ENCODE measurements at regions not wholly inside any gene's neighbourhood (a gene's known extent, or its start where the extent isn't known, plus 50 kb on each side); places are given as distances from the start of the nearest gene placed in this dataset.

DNA sequence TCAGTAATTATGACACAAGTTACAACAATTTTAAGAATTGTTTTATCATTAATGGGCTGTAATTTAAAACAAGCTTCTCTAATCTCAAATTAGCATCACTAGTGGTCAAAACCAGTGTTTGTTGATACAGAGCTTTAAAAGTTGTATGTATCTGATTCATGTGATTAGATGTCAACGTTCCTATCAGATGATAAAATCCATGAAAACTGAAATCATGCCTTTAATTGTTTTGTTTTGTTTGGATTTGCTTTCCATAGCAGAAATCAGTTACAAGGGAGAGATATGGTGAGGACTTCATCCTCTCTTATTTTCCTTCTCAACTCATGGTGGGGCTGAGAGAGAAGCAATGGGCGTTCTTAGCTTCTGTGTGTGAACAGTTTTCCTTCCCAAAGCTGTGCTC, 469.6 kb downstream of the PID1 start:
- DNase-seq (ENCODE audit: low read depth), result no peak
- TF ChIP-seq, protein P1, sequence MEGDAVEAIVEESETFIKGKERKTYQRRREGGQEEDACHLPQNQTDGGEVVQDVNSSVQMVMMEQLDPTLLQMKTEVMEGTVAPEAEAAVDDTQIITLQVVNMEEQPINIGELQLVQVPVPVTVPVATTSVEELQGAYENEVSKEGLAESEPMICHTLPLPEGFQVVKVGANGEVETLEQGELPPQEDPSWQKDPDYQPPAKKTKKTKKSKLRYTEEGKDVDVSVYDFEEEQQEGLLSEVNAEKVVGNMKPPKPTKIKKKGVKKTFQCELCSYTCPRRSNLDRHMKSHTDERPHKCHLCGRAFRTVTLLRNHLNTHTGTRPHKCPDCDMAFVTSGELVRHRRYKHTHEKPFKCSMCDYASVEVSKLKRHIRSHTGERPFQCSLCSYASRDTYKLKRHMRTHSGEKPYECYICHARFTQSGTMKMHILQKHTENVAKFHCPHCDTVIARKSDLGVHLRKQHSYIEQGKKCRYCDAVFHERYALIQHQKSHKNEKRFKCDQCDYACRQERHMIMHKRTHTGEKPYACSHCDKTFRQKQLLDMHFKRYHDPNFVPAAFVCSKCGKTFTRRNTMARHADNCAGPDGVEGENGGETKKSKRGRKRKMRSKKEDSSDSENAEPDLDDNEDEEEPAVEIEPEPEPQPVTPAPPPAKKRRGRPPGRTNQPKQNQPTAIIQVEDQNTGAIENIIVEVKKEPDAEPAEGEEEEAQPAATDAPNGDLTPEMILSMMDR (IDR thresholded peaks at IDR 0.05; ENCODE audit: low read length, missing control alignments), result no peak

GRCh38 chr2:228799208-228799588, 471.9 kb downstream of the PID1 start:
- H3K4me3 ChIP-seq (replicated peaks; ENCODE audit: low read depth, low read length), result no peak overlapping the region
- TF ChIP-seq, protein P1 (IDR thresholded peaks at IDR 0.05; ENCODE audit: low read length, missing control alignments), result no peak
- no peak for DNase-seq (ENCODE audit: low read depth)

More for the DNA sequence above, 469.6 kb downstream of the PID1 start:
- no peak overlapping the region for H3K4me3 ChIP-seq (replicated peaks; ENCODE audit: low read depth, low read length)

DNA sequence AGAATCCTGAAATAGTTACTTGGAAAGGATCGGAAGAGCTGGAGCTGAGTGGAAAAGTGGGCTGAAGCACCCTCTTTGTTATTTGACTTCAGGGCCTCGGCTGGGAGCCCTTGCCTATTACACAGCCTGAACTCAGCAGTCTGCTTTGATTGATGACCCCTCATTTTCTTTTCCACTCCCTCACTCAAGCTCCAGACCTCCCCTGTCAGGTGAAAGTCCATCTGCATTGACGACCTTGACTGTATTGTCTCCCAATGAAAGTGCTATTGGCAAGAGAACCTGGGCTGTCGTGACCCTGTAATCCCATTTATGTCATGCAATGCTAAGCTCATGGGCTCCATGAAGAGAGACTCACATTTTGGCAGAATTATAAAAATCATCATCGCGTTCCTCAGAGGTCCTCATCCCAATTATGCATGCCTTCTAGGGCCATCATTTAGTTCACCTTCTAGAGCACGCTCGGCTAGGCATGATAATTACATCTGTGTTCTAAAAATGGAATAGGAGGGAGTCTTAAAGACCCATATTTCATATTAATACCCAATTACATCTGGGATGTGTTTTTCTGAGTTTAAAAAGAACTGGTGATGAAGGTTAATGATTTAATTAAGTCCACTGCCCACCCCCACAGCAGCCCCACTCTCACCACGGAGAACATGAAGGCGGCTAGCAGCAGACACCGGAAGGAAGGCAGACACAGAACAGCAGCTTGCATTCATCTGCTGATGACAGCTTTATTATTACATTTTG, 472.5 kb downstream of the PID1 start:
- no peak for DNase-seq (ENCODE audit: low read depth)
- TF ChIP-seq, protein P1 (IDR thresholded peaks at IDR 0.05; ENCODE audit: low read length, missing control alignments), result no peak
- no peak overlapping the region for H3K4me3 ChIP-seq (replicated peaks; ENCODE audit: low read depth, low read length)

DNA sequence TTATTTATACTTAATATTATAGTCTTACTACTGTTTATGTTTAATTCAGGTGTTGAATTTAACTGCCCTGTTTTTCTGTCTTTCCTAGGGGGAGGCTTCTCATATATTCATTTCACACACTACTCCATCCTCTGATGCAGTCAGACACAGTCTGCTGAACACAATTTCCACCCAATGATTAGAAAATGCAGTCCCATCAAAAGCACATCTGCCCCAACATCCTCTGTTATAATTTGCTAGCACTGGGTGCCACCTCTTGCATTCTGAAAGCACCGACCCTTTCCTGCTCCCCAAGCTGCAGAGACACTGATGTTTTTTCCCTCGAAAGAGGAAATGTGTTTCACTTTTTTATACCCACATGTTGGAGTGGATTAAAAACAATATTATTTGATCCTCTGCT, 474.7 kb downstream of the PID1 start:
- H3K4me3 ChIP-seq (replicated peaks; ENCODE audit: low read depth, low read length), result no peak overlapping the region
- TF ChIP-seq, protein P1 (IDR thresholded peaks at IDR 0.05; ENCODE audit: low read length, missing control alignments), result no peak
- no peak for DNase-seq (ENCODE audit: low read depth)

DNA sequence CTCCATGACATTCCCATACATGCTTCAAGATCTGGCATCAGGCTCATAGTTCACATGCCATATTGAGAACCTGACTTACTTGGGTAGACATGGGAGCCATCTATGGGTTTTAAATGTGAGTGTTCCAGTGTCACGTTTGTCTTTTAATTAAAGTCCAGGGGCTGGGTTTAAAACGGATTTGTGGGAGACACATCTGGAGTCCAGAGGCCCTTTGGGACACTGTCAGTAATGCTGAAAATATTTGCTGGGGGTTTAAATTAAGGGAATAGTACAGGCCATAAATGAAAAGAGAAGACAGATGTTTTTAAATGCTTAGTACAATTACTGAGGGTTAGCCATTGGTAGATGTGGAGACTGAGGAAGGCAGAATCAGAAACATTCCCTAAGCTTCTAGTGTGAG, 478.0 kb downstream of the PID1 start:
- TF ChIP-seq, protein P1 (IDR thresholded peaks at IDR 0.05; ENCODE audit: low read length, missing control alignments), result no peak
- DNase-seq (ENCODE audit: low read depth), result no peak

DNA sequence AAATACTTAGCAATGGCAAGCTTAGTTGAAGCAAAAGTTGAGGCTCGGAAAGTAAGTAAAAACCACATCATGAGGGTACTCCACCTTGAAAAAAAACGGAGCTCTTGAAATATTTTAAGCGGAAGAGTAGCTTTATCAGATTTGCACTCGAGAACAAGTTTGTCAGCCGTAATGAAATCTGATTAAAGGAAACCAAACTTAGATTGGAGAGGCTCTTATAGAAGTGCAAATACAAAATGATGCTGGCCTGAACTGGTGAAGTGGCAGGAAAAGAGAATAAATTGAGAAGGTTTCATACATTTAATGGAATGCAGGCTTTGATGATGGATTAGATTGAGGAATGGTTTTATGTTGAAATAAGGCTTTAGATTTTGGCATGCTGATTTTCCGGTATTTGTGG, 484.2 kb downstream of the PID1 start:
- TF ChIP-seq, protein P1 (IDR thresholded peaks at IDR 0.05; ENCODE audit: low read length, missing control alignments), result no peak
- DNase-seq (ENCODE audit: low read depth), result no peak
- no peak overlapping the region for H3K4me3 ChIP-seq (replicated peaks; ENCODE audit: low read depth, low read length)

More for the DNA sequence above, 478.0 kb downstream of the PID1 start:
- H3K4me3 ChIP-seq (replicated peaks; ENCODE audit: low read depth, low read length), result no peak overlapping the region

- TF ChIP-seq, protein P1 (IDR thresholded peaks at IDR 0.05; ENCODE audit: low read length, missing control alignments), result no peak
- H3K4me3 ChIP-seq (replicated peaks; ENCODE audit: low read depth, low read length), result no peak overlapping the region
- DNase-seq (ENCODE audit: low read depth), result no peak
Measured at GRCh38 chr2:228782281-228782680, 488.8 kb downstream of the PID1 start.

All from fibroblast of pulmonary artery (primary cell).